ENCODE measurements at regions not wholly inside any gene's neighbourhood (a gene's known extent, or its start where the extent isn't known, plus 50 kb on each side); places are given as distances from the start of the nearest gene placed in this dataset.

GRCh38 chr9:596703-597102 is 244.8 kb upstream of the DMRT1 start:
- no peak overlapping the region for H2AFZ ChIP-seq (replicated peaks)
- no peak overlapping the region for H3K9ac ChIP-seq
- Mint-ChIP-seq H3K4me1 (peaks cover 7% of the 10 kb centered on the region), H3K4me3 (no peak overlapping the region), H3K9me3 (peaks cover 9% of the 10 kb centered on the region), H3K27me3 (ENCODE audit: insufficient read depth, low read depth) (no peaks in the 10 kb centered on the region), H3K36me3 (no peaks in the 10 kb centered on the region), H3K27ac (no peak overlapping the region)
- no peak overlapping the region for H3K4me3 ChIP-seq
- no peak for DNase-seq (ENCODE audit: low spot score)
- no peak overlapping the region for H3K4me2 ChIP-seq
- no peaks in the 10 kb centered on the region for H3F3A ChIP-seq (ENCODE audit: low read depth)
- no peaks in the 10 kb centered on the region for H3K4me1 ChIP-seq
- H3K36me3 ChIP-seq = no peaks in the 10 kb centered on the region
- no peaks in the 10 kb centered on the region for H3K27me3 ChIP-seq
- no peaks in the 10 kb centered on the region for H3K9me3 ChIP-seq (ENCODE audit: low read depth)
- no peaks in the 10 kb centered on the region for H3K79me2 ChIP-seq (ENCODE audit: low read depth)
- H4K20me1 ChIP-seq (ENCODE audit: low read depth) = no peaks in the 10 kb centered on the region
- H3K27ac ChIP-seq = no peak overlapping the region
- TF ChIP-seq EZH2 (IDR thresholded peaks at IDR 0.05) (no peak), CTCF (IDR thresholded peaks at IDR 0.05) (no peak), EZH2phosphoT487 (IDR thresholded peaks at IDR 0.05) (no peak)

- Mint-ChIP-seq H3K4me1 (no peaks in the 10 kb centered on the region), H3K27me3 (ENCODE audit: insufficient read depth, low read depth) (no peaks in the 10 kb centered on the region), H3K9me3 (peaks cover 15% of the 10 kb centered on the region), H3K4me3 (no peak overlapping the region), H3K36me3 (no peaks in the 10 kb centered on the region), H3K27ac (no peak overlapping the region)
- Histone ChIP-seq H3K27ac (no peak overlapping the region), H3K36me3 (no peaks in the 10 kb centered on the region), H3K9me3 (ENCODE audit: low read depth) (no peaks in the 10 kb centered on the region), H3K4me1 (no peaks in the 10 kb centered on the region), H3K27me3 (no peaks in the 10 kb centered on the region), H2AFZ (replicated peaks) (no peak overlapping the region), H3K4me3 (no peak overlapping the region), H3K4me2 (no peak overlapping the region), H3F3A (ENCODE audit: low read depth) (no peaks in the 10 kb centered on the region), H3K9ac (no peak overlapping the region), H3K79me2 (ENCODE audit: low read depth) (no peaks in the 10 kb centered on the region), H4K20me1 (ENCODE audit: low read depth) (no peaks in the 10 kb centered on the region)
- TF ChIP-seq EZH2 (IDR thresholded peaks at IDR 0.05) (no peak), EZH2phosphoT487 (IDR thresholded peaks at IDR 0.05) (no peak), CTCF (IDR thresholded peaks at IDR 0.05) (no peak)
- DNase-seq (ENCODE audit: low spot score) = no peak
Measured at GRCh38 chr9:600006-600405, 241.5 kb upstream of the DMRT1 start.

- Histone ChIP-seq H3K36me3 (no peaks in the 10 kb centered on the region), H3F3A (ENCODE audit: low read depth) (no peaks in the 10 kb centered on the region), H4K20me1 (ENCODE audit: low read depth) (no peaks in the 10 kb centered on the region), H3K4me2 (no peak overlapping the region), H3K9me3 (ENCODE audit: low read depth) (no peaks in the 10 kb centered on the region), H3K27me3 (no peaks in the 10 kb centered on the region), H3K4me3 (no peak overlapping the region), H3K27ac (no peak overlapping the region), H3K9ac (no peak overlapping the region), H3K79me2 (ENCODE audit: low read depth) (no peaks in the 10 kb centered on the region), H3K4me1 (no peaks in the 10 kb centered on the region), H2AFZ (replicated peaks) (no peak overlapping the region)
- peaks cover 15% of the 10 kb centered on the region for H3K9me3 Mint-ChIP-seq
- no peaks in the 10 kb centered on the region for H3K27me3 Mint-ChIP-seq (ENCODE audit: insufficient read depth, low read depth)
- DNase-seq (ENCODE audit: low spot score) = no peak
- no peak overlapping the region for H3K27ac Mint-ChIP-seq
- H3K36me3 Mint-ChIP-seq = no peaks in the 10 kb centered on the region
- TF ChIP-seq EZH2phosphoT487 (IDR thresholded peaks at IDR 0.05) (no peak), EZH2 (IDR thresholded peaks at IDR 0.05) (no peak), CTCF (IDR thresholded peaks at IDR 0.05) (no peak)
- no peaks in the 10 kb centered on the region for H3K4me1 Mint-ChIP-seq
- H3K4me3 Mint-ChIP-seq = no peak overlapping the region
Measured at GRCh38 chr9:602716-603115, 238.8 kb upstream of the DMRT1 start.

GRCh38 chr9:603126-603525 is 238.4 kb upstream of the DMRT1 start:
- Histone ChIP-seq H2AFZ (replicated peaks) (no peak overlapping the region), H4K20me1 (ENCODE audit: low read depth) (no peaks in the 10 kb centered on the region), H3K27me3 (no peaks in the 10 kb centered on the region), H3K9me3 (ENCODE audit: low read depth) (no peaks in the 10 kb centered on the region), H3K4me3 (no peak overlapping the region), H3K4me1 (no peaks in the 10 kb centered on the region), H3K79me2 (ENCODE audit: low read depth) (no peaks in the 10 kb centered on the region), H3K9ac (no peak overlapping the region), H3F3A (ENCODE audit: low read depth) (no peaks in the 10 kb centered on the region), H3K27ac (no peak overlapping the region), H3K36me3 (no peaks in the 10 kb centered on the region), H3K4me2 (no peak overlapping the region)
- no peak for TF ChIP-seq EZH2 (IDR thresholded peaks at IDR 0.05)
- TF ChIP-seq CTCF (IDR thresholded peaks at IDR 0.05) = no peak
- TF ChIP-seq EZH2phosphoT487 (IDR thresholded peaks at IDR 0.05) = no peak
- no peaks in the 10 kb centered on the region for H3K36me3 Mint-ChIP-seq
- H3K4me1 Mint-ChIP-seq = no peaks in the 10 kb centered on the region
- no peaks in the 10 kb centered on the region for H3K27me3 Mint-ChIP-seq (ENCODE audit: insufficient read depth, low read depth)
- no peak overlapping the region for H3K4me3 Mint-ChIP-seq
- no peak for DNase-seq (ENCODE audit: low spot score)
- no peak overlapping the region for H3K27ac Mint-ChIP-seq
- peaks cover 13% of the 10 kb centered on the region for H3K9me3 Mint-ChIP-seq
